Smooth muscle cell (in vitro differentiated cells): ENCODE measurements at regions not wholly inside any gene's neighbourhood (a gene's known extent, or its start where the extent isn't known, plus 50 kb on each side); places are given as distances from the start of the nearest gene placed in this dataset.

Experiments
- DNase-seq: peaks from one replicate; lab custom pipeline; 2025; ENCODE audit not compliant: unreplicated experiment; lab: John Stamatoyannopoulos, UW
- H2AFZ ChIP-seq: fragments of 200-600 bp; sonication (generic); 2 replicates; pipeline ENCODE4 v1.6.0; 2016; ENCODE audit warnings: antibody characterized with exemption, low read depth, mild to moderate bottlenecking
- H3F3A ChIP-seq: fragments of 200-600 bp; sonication (generic); 2 replicates; pipeline ENCODE4 v1.6.0; 2017; ENCODE audit warnings: antibody characterized with exemption, low read depth
- H3K27ac ChIP-seq: fragments of 200-600 bp; sonication (generic); 2 replicates; pipeline ENCODE4 v1.5.1; 2016; ENCODE audit warnings: low read depth, mild to moderate bottlenecking
- H3K27me3 ChIP-seq: fragments of 200-600 bp; sonication (generic); 2 replicates; pipeline ENCODE4 v1.6.1; 2016; ENCODE audit warnings: low read depth, mild to moderate bottlenecking
- H3K36me3 ChIP-seq: fragments of 200-600 bp; sonication (generic); 2 replicates; pipeline ENCODE4 v1.5.1; 2016; ENCODE audit warnings: low read depth
- H3K4me1 ChIP-seq: fragments of 200-600 bp; sonication (generic); 2 replicates; pipeline ENCODE4 v1.5.1; 2016; ENCODE audit warnings: low read depth
- H3K4me2 ChIP-seq: fragments of 200-600 bp; sonication (generic); 2 replicates; pipeline ENCODE4 v1.6.0; 2016; ENCODE audit warnings: mild to moderate bottlenecking
- H3K4me3 ChIP-seq: fragments of 200-600 bp; sonication (generic); 2 replicates; pipeline ENCODE4 v1.5.1; 2016; ENCODE audit warnings: mild to moderate bottlenecking
- H3K79me2 ChIP-seq: fragments of 200-600 bp; sonication (generic); 2 replicates; pipeline ENCODE4 v1.6.0; 2016; ENCODE audit warnings: low read depth, mild to moderate bottlenecking
- H3K9ac ChIP-seq: fragments of 200-600 bp; sonication (generic); 2 replicates; pipeline ENCODE4 v1.6.0; 2016; ENCODE audit warnings: low read depth
- H3K9me3 ChIP-seq: fragments of 200-600 bp; sonication (generic); replicated peaks from 2 replicates; pipeline ENCODE4 v1.5.1; 2016; ENCODE audit warnings: low read depth
- H4K20me1 ChIP-seq: fragments of 200-600 bp; sonication (generic); 2 replicates; pipeline ENCODE4 v1.6.0; 2016; ENCODE audit warnings: low read depth
- WGBS: methylation state at CpG from one replicate; pipeline ENCODE4 v1.1.7; 2016; ENCODE audit warnings: low lambda C conversion rate; 5-methylcytosine and 5-hydroxymethylcytosine counted together
- TF ChIP-seq, protein P1 (sequence below): fragments of 200-600 bp; sonication (generic); IDR thresholded peaks from 2 replicates; pipeline ENCODE4 v1.5.1; 2017; ENCODE audit warnings: borderline replicate concordance, mild to moderate bottlenecking, antibody characterized with exemption; ENCODE audit not compliant: insufficient read depth, poor library complexity, severe bottlenecking

DNA sequence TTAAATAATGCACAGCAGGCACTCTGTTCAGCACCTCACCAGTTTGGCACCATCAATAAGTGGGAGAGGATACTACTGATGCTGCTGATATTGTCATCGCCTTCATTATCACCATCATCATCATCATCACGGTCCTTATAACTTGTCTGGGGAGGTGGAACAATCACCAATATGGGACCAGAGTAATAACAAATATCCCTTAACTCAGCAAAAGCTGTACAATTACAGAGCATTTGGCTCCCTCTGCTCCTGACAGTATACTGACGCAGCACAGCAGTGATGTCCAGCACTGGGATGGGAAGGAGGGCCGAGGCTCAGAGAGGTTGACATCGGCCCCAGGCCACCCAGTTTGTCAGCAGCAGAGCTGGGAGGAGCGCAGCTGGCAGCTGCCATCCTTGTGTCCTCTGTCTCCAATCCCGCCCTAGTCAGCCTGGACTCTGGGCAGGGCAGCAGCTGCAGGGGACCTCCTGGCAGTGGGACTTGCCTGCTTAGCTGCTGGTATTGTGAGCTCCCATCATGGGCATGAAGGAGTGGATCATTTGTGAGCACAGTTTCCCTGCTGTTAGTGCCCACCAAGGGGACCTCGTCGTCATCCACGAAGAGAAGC lies 90.0 kb downstream of the DHCR7 start:
- Histone ChIP-seq H3K4me1 (no peaks in the 10 kb centered on the region), H3K27ac (no peak overlapping the region), H3K4me3 (no peak overlapping the region), H4K20me1 (no peaks in the 10 kb centered on the region), H3F3A (no peaks in the 10 kb centered on the region), H2AFZ (no peak overlapping the region), H3K36me3 (no peaks in the 10 kb centered on the region), H3K27me3 (no peaks in the 10 kb centered on the region), H3K79me2 (no peaks in the 10 kb centered on the region), H3K9ac (no peak overlapping the region), H3K9me3 (no peaks in the 10 kb centered on the region), H3K4me2 (no peak overlapping the region)
- TF ChIP-seq, protein P1, sequence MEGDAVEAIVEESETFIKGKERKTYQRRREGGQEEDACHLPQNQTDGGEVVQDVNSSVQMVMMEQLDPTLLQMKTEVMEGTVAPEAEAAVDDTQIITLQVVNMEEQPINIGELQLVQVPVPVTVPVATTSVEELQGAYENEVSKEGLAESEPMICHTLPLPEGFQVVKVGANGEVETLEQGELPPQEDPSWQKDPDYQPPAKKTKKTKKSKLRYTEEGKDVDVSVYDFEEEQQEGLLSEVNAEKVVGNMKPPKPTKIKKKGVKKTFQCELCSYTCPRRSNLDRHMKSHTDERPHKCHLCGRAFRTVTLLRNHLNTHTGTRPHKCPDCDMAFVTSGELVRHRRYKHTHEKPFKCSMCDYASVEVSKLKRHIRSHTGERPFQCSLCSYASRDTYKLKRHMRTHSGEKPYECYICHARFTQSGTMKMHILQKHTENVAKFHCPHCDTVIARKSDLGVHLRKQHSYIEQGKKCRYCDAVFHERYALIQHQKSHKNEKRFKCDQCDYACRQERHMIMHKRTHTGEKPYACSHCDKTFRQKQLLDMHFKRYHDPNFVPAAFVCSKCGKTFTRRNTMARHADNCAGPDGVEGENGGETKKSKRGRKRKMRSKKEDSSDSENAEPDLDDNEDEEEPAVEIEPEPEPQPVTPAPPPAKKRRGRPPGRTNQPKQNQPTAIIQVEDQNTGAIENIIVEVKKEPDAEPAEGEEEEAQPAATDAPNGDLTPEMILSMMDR = no peak
- WGBS = 88% methylated on average over 10 of the region's 10 CpGs
- no peak for DNase-seq

DNA sequence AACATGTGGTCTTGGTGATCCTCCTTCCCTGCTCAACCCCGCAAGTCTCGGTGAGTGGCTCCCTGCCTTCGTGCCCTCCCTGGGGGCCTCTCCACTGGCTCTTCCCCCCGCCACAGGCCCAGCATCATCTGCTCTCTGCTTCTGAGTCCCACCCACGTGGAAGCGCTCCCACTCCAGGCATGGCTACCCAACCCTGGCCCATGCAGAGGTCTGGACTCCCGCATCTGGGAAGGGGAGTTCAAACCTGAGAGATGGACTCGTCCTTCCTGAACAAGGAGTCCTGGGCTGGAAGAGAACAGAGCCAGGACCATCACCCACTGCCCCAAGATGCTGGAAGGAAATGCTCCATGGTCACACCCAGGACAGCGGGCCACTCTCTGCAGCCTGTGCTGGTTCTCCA lies 90.8 kb downstream of the DHCR7 start:
- no peak for DNase-seq
- no peaks in the 10 kb centered on the region for H3K27me3 ChIP-seq
- TF ChIP-seq, protein P1 = no peak
- H3K27ac ChIP-seq = no peak overlapping the region
- H3K9me3 ChIP-seq = no peaks in the 10 kb centered on the region
- no peaks in the 10 kb centered on the region for H3K36me3 ChIP-seq
- H3K9ac ChIP-seq = no peak overlapping the region
- H3K4me1 ChIP-seq = no peaks in the 10 kb centered on the region
- H2AFZ ChIP-seq = no peak overlapping the region
- 89% methylated on average over 9 of the region's 9 CpGs for WGBS
- H3K4me3 ChIP-seq = no peak overlapping the region
- H3K79me2 ChIP-seq = no peaks in the 10 kb centered on the region
- no peaks in the 10 kb centered on the region for H4K20me1 ChIP-seq
- H3F3A ChIP-seq = no peaks in the 10 kb centered on the region
- H3K4me2 ChIP-seq = no peak overlapping the region

DNA sequence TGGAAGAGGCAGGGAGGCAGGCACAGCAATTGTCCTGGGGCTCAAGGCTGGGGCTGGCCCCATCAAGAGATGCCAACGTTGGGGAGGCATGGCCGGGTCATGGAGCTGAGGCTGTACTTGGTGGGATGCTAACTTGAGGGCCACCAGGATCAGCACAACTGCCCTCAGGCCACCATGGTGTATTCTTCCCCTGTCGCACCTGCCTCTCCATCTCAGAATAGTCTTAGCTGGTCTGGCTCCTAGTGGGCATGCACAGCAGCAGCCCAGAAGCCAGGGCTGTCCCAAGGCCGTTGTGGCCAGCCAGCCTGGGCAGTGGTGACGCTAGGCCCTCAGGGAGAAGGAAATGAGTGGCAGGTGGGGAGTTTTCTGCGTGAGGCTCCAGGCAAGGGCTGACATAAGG lies 91.3 kb downstream of the DHCR7 start:
- no peaks in the 10 kb centered on the region for H3K27me3 ChIP-seq
- H3K27ac ChIP-seq = no peak overlapping the region
- no peak for DNase-seq
- no peak overlapping the region for H3K4me2 ChIP-seq
- no peak overlapping the region for H2AFZ ChIP-seq
- H3F3A ChIP-seq = no peaks in the 10 kb centered on the region
- no peaks in the 10 kb centered on the region for H3K79me2 ChIP-seq
- no peaks in the 10 kb centered on the region for H3K9me3 ChIP-seq
- 84% methylated on average over 6 of the region's 6 CpGs for WGBS
- no peaks in the 10 kb centered on the region for H3K36me3 ChIP-seq
- no peaks in the 10 kb centered on the region for H4K20me1 ChIP-seq
- TF ChIP-seq, protein P1 = no peak
- no peaks in the 10 kb centered on the region for H3K4me1 ChIP-seq
- H3K4me3 ChIP-seq = no peak overlapping the region
- H3K9ac ChIP-seq = no peak overlapping the region

DNA sequence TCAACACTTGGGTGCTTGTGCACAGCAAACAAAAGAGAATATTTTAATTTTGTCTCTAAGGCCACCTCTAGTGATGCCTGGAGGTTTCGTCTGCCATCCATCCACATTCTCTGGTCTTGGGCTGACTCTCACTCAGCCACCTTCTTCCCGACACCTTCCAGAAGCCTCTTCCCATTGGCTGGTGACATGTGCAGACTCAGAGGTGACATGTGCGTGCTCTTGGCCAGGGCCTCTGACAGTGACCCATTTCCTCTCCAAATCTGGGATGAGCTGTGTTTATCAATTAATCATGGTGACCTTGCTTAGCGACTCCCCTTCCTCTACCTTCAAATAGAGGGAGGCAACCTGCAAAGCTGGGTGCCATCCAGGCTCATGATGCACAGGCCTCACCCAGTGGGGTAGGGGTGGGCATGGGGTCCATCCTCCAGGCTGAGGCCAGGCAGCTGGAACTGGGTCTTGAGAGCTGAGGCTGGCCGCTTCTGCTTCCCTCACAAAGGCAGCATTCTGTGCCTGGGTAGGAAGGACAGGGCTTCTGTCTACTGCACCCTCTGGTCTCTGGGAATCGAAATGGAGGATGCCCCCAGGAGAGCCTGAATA lies 91.8 kb downstream of the DHCR7 start:
- whole genome bisulfite sequencing = 90% methylated on average over 6 of the region's 6 CpGs
- Histone ChIP-seq H3K4me3 (no peak overlapping the region), H3K79me2 (no peaks in the 10 kb centered on the region), H3K27me3 (no peaks in the 10 kb centered on the region), H3F3A (no peaks in the 10 kb centered on the region), H3K4me2 (no peak overlapping the region), H3K4me1 (no peaks in the 10 kb centered on the region), H3K9ac (no peak overlapping the region), H4K20me1 (no peaks in the 10 kb centered on the region), H3K27ac (no peak overlapping the region), H3K9me3 (no peaks in the 10 kb centered on the region), H2AFZ (no peak overlapping the region), H3K36me3 (no peaks in the 10 kb centered on the region)
- no peak for DNase-seq
- TF ChIP-seq, protein P1 = no peak
